GM12878 (cell line): ENCODE measurements at regions not wholly inside any gene's neighbourhood (a gene's known extent, or its start where the extent isn't known, plus 50 kb on each side); places are given as distances from the start of the nearest gene placed in this dataset.

Experiments
- MEF2A ChIP-seq: IDR thresholded peaks from 2 replicates; pipeline ENCODE4 v1.6.1; 2011; ENCODE audit warnings: low read depth, mild to moderate bottlenecking, low read length, moderate library complexity; ENCODE audit not compliant: insufficient read depth
- RFX5 ChIP-seq: IDR thresholded peaks from 2 replicates; pipeline ENCODE4 v1.6.1; 2011; ENCODE audit warnings: low read depth, low read length, improper control_type of control experiment
- ZNF217 ChIP-seq: fragments of 450-650 bp; IDR thresholded peaks from 2 replicates; pipeline ENCODE4 v1.6.1; 2017; ENCODE audit warnings: antibody characterized with exemption, mild to moderate bottlenecking
- TF ChIP-seq, protein P1 (sequence below): IDR thresholded peaks from 2 replicates; pipeline ENCODE4 v1.6.1; 2012; ENCODE audit warnings: improper control_type of control experiment, low read depth, low read length; ENCODE audit not compliant: insufficient replicate concordance
- TF ChIP-seq, protein P2 (sequence below): fragments of 450-650 bp; IDR thresholded peaks from 2 replicates; pipeline ENCODE4 v1.6.1; 2018; ENCODE audit warnings: mild to moderate bottlenecking, low read depth, moderate library complexity; ENCODE audit not compliant: partially characterized antibody

DNA sequence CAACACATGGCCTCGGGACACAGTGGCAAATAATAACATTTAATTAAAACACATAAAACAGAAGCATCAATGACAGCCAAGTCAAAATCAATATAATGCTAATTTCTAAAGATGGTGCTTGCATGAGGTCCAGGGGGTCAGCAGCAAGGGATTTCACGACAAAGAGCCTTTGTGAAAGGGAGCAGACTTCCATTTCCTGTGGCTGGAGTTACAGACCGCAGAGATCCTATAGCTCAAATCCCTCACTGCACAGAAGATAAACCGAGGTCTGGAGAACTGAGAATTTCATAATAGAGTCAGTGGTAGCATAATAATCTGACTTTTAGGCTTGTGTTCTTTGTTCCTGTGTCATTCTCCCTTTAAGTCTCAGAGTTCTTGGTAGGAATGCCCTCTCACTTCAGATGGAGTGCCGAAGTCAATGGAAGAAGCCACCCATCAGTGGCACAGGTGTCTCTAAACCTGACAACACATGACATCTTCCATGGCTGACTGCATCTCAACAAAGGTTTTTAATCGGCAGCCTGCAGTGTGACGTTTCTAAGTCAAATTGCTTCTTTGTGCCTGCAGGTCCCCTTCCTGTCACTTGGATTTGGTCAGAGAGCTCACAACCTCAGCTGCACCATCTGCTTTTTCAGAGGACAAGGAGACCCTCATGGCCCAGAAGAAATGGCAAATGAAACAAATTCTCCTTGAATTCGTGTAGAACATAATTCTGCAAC is 67.4 kb downstream of the CARTPT start (continued):
- TF ChIP-seq, protein P1, sequence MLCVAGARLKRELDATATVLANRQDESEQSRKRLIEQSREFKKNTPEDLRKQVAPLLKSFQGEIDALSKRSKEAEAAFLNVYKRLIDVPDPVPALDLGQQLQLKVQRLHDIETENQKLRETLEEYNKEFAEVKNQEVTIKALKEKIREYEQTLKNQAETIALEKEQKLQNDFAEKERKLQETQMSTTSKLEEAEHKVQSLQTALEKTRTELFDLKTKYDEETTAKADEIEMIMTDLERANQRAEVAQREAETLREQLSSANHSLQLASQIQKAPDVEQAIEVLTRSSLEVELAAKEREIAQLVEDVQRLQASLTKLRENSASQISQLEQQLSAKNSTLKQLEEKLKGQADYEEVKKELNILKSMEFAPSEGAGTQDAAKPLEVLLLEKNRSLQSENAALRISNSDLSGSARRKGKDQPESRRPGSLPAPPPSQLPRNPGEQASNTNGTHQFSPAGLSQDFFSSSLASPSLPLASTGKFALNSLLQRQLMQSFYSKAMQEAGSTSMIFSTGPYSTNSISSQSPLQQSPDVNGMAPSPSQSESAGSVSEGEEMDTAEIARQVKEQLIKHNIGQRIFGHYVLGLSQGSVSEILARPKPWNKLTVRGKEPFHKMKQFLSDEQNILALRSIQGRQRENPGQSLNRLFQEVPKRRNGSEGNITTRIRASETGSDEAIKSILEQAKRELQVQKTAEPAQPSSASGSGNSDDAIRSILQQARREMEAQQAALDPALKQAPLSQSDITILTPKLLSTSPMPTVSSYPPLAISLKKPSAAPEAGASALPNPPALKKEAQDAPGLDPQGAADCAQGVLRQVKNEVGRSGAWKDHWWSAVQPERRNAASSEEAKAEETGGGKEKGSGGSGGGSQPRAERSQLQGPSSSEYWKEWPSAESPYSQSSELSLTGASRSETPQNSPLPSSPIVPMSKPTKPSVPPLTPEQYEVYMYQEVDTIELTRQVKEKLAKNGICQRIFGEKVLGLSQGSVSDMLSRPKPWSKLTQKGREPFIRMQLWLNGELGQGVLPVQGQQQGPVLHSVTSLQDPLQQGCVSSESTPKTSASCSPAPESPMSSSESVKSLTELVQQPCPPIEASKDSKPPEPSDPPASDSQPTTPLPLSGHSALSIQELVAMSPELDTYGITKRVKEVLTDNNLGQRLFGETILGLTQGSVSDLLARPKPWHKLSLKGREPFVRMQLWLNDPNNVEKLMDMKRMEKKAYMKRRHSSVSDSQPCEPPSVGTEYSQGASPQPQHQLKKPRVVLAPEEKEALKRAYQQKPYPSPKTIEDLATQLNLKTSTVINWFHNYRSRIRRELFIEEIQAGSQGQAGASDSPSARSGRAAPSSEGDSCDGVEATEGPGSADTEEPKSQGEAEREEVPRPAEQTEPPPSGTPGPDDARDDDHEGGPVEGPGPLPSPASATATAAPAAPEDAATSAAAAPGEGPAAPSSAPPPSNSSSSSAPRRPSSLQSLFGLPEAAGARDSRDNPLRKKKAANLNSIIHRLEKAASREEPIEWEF, result no peak
- TF ChIP-seq MEF2A (no peak), RFX5 (no peak), ZNF217 (no peak)
- TF ChIP-seq, protein P2, sequence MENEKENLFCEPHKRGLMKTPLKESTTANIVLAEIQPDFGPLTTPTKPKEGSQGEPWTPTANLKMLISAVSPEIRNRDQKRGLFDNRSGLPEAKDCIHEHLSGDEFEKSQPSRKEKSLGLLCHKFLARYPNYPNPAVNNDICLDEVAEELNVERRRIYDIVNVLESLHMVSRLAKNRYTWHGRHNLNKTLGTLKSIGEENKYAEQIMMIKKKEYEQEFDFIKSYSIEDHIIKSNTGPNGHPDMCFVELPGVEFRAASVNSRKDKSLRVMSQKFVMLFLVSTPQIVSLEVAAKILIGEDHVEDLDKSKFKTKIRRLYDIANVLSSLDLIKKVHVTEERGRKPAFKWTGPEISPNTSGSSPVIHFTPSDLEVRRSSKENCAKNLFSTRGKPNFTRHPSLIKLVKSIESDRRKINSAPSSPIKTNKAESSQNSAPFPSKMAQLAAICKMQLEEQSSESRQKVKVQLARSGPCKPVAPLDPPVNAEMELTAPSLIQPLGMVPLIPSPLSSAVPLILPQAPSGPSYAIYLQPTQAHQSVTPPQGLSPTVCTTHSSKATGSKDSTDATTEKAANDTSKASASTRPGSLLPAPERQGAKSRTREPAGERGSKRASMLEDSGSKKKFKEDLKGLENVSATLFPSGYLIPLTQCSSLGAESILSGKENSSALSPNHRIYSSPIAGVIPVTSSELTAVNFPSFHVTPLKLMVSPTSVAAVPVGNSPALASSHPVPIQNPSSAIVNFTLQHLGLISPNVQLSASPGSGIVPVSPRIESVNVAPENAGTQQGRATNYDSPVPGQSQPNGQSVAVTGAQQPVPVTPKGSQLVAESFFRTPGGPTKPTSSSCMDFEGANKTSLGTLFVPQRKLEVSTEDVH, result no peak
